WTC11 (cell line): ENCODE measurements at regions not wholly inside any gene's neighbourhood (a gene's known extent, or its start where the extent isn't known, plus 50 kb on each side); places are given as distances from the start of the nearest gene placed in this dataset.

Source experiments
- ATAC-seq: fragments of 200-7000 bp; cut with Tn5 transposase; 2 replicates; pipeline ENCODE4 v1.10.0; 2021; ENCODE audit warnings: mild to moderate bottlenecking, moderate library complexity
- CTCF ChIA-PET: fragments of 300-600 bp; sonication (Branson Sonifier 250); formaldehyde crosslinking; loops from one replicate; lab custom pipeline; 2021; ENCODE audit warnings: antibody characterized with exemption; lab: Charles Lee
- POLR2A ChIA-PET: fragments of 350-600 bp; sonication (Branson Sonifier 250); formaldehyde crosslinking; loops from one replicate; lab custom pipeline; 2021; ENCODE audit warnings: antibody characterized with exemption; lab: Charles Lee
- DNase-seq: peaks from one replicate; pipeline ENCODE4 v3.0.0; 2021; ENCODE audit warnings: low spot score
- H3K27ac Mint-ChIP-seq: 2 replicates; pipeline ENCODE4 v1.8.0; 2021; ENCODE audit warnings: mixed read lengths
- H3K27me3 Mint-ChIP-seq: 2 replicates; pipeline ENCODE4 v1.8.0; 2021; ENCODE audit warnings: low read depth, mild to moderate bottlenecking, moderate library complexity, mixed read lengths
- H3K36me3 Mint-ChIP-seq: 2 replicates; pipeline ENCODE4 v1.8.0; 2021; ENCODE audit warnings: mixed read lengths
- H3K4me1 Mint-ChIP-seq: 2 replicates; pipeline ENCODE4 v1.8.0; 2022; ENCODE audit warnings: mixed read lengths
- H3K4me3 Mint-ChIP-seq: 2 replicates; pipeline ENCODE4 v1.8.0; 2021; ENCODE audit warnings: mild to moderate bottlenecking, moderate library complexity, mixed read lengths
- H3K9me3 Mint-ChIP-seq: 2 replicates; pipeline ENCODE4 v1.8.0; 2021; ENCODE audit warnings: mixed read lengths
- ATF6 ChIP-seq: sonication (generic); formaldehyde crosslinking; IDR thresholded peaks from 2 replicates; pipeline ENCODE4 v1.8.1; 2023; ENCODE audit warnings: mild to moderate bottlenecking, missing genetic modification reagents
- CREM ChIP-seq: sonication (generic); formaldehyde crosslinking; IDR thresholded peaks from 2 replicates; pipeline ENCODE4 v1.8.1; 2022; ENCODE audit warnings: mild to moderate bottlenecking, missing genetic modification reagents, moderate library complexity
- E2F1 ChIP-seq: sonication (generic); formaldehyde crosslinking; IDR thresholded peaks from 2 replicates; pipeline ENCODE4 v1.8.0; 2022; ENCODE audit warnings: mild to moderate bottlenecking, missing genetic modification reagents
- E2F5 ChIP-seq: sonication (generic); formaldehyde crosslinking; IDR thresholded peaks from 2 replicates; pipeline ENCODE4 v1.8.1; 2022; ENCODE audit warnings: mild to moderate bottlenecking, moderate library complexity, missing genetic modification reagents
- ERG ChIP-seq: fragments of 250-450 bp; sonication (Bioruptor Pico); IDR thresholded peaks from 2 replicates; pipeline ENCODE4 v1.8.0; 2021; ENCODE audit warnings: mild to moderate bottlenecking
- ESRRA ChIP-seq: sonication (generic); formaldehyde crosslinking; IDR thresholded peaks from 2 replicates; pipeline ENCODE4 v1.8.1; 2022; ENCODE audit warnings: mild to moderate bottlenecking, missing genetic modification reagents, borderline replicate concordance
- FOXJ3 ChIP-seq: sonication (generic); formaldehyde crosslinking; IDR thresholded peaks from 2 replicates; pipeline ENCODE4 v1.9.0; 2021; ENCODE audit warnings: missing genetic modification reagents, mild to moderate bottlenecking, borderline replicate concordance
- GRHL2 ChIP-seq: fragments of 250-450 bp; sonication (Bioruptor Pico); IDR thresholded peaks from 2 replicates; pipeline ENCODE4 v1.8.0; 2022; ENCODE audit warnings: mild to moderate bottlenecking, moderate library complexity; ENCODE audit not compliant: insufficient replicate concordance, severe bottlenecking
- HMGA2 ChIP-seq: fragments of 250-450 bp; sonication (Bioruptor Pico); IDR thresholded peaks from 2 replicates; pipeline ENCODE4 v1.4.0; 2021; ENCODE audit warnings: mild to moderate bottlenecking, moderate library complexity
- NFATC4 ChIP-seq: fragments of 250-450 bp; sonication (Bioruptor Pico); IDR thresholded peaks from 2 replicates; pipeline ENCODE4 v1.9.0; 2021; ENCODE audit warnings: mild to moderate bottlenecking
- ZBTB21 ChIP-seq: sonication (generic); formaldehyde crosslinking; IDR thresholded peaks from 2 replicates; pipeline ENCODE4 v1.8.1; 2023; ENCODE audit warnings: mild to moderate bottlenecking, missing genetic modification reagents, borderline replicate concordance
- ZBTB43 ChIP-seq: sonication (generic); formaldehyde crosslinking; IDR thresholded peaks from 2 replicates; pipeline ENCODE4 v1.8.1; 2023; ENCODE audit warnings: mild to moderate bottlenecking, missing genetic modification reagents
- ZNF263 ChIP-seq: sonication (generic); formaldehyde crosslinking; IDR thresholded peaks from 2 replicates; pipeline ENCODE4 v1.8.1; 2022; ENCODE audit warnings: low read depth, mild to moderate bottlenecking, moderate library complexity, missing genetic modification reagents
- ZNF416 ChIP-seq: fragments of 250-450 bp; sonication (Bioruptor Pico); IDR thresholded peaks from 2 replicates; pipeline ENCODE4 v1.9.0; 2021; ENCODE audit warnings: mild to moderate bottlenecking, inconsistent platforms
- ZNF425 ChIP-seq: fragments of 250-450 bp; sonication (Bioruptor Pico); conservative IDR thresholded peaks from 2 replicates; pipeline ENCODE4 v1.9.0; 2021; ENCODE audit warnings: mild to moderate bottlenecking
- ZNF512 ChIP-seq: sonication (generic); formaldehyde crosslinking; IDR thresholded peaks from 2 replicates; pipeline ENCODE4 v1.8.1; 2022; ENCODE audit warnings: missing genetic modification reagents, borderline replicate concordance
- ZNF671 ChIP-seq: fragments of 250-450 bp; sonication (Bioruptor Pico); IDR thresholded peaks from 2 replicates; pipeline ENCODE4 v1.8.0; 2021; ENCODE audit warnings: mild to moderate bottlenecking
- ZSCAN18 ChIP-seq: fragments of 250-450 bp; sonication (Bioruptor Pico); IDR thresholded peaks from 2 replicates; pipeline ENCODE4 v2.1.2; 2022; ENCODE audit warnings: mild to moderate bottlenecking, moderate library complexity

GRCh38 chr12:70070494-70071007 lies 172.7 kb upstream of the CNOT2 start:
- Mint-ChIP-seq H3K4me3 (no peak overlapping the region), H3K27ac (no peak overlapping the region; the same call in 1 of the 2 replicates), H3K4me1 (peaks cover 39% of the 10 kb centered on the region), H3K27me3 (no peaks in the 10 kb centered on the region), H3K9me3 (peaks cover 10% of the 10 kb centered on the region), H3K36me3 (peaks cover 9% of the 10 kb centered on the region; the same call in 1 of the 2 replicates)
- ChIA-PET POLR2A (no interaction called here), CTCF (no interaction called here)
- DNase-seq: no peak
- no peak for ATAC-seq
- TF ChIP-seq E2F1 (CRISPR knock-in tag): no peak
- TF ChIP-seq ATF6 (CRISPR knock-in tag): no peak
- TF ChIP-seq ZSCAN18: no peak
- no peak for TF ChIP-seq HMGA2 (CRISPR knock-in tag)
- no peak for TF ChIP-seq ZNF425 (CRISPR knock-in tag)
- no peak for TF ChIP-seq CREM (CRISPR knock-in tag)
- TF ChIP-seq ERG (CRISPR knock-in tag): no peak
- no peak for TF ChIP-seq NFATC4 (CRISPR knock-in tag)
- no peak for TF ChIP-seq ZNF263 (CRISPR knock-in tag)
- no peak for TF ChIP-seq GRHL2 (CRISPR knock-in tag)
- TF ChIP-seq ZBTB43 (CRISPR knock-in tag): no peak
- no peak for TF ChIP-seq ZNF671
- no peak for TF ChIP-seq ESRRA (CRISPR knock-in tag)
- no peak for TF ChIP-seq FOXJ3 (CRISPR knock-in tag)
- TF ChIP-seq ZNF416 (CRISPR knock-in tag): no peak
- no peak for TF ChIP-seq ZNF512 (CRISPR knock-in tag)
- no peak for TF ChIP-seq E2F5 (CRISPR knock-in tag)
- no peak for TF ChIP-seq ZBTB21
